Islet precursor cell (in vitro differentiated cells): ENCODE measurements at regions not wholly inside any gene's neighbourhood (a gene's known extent, or its start where the extent isn't known, plus 50 kb on each side); places are given as distances from the start of the nearest gene placed in this dataset.

Experiments used
- DNase-seq: peaks from one replicate; pipeline ENCODE4 v3.0.0-alpha.2; 2018

DNA sequence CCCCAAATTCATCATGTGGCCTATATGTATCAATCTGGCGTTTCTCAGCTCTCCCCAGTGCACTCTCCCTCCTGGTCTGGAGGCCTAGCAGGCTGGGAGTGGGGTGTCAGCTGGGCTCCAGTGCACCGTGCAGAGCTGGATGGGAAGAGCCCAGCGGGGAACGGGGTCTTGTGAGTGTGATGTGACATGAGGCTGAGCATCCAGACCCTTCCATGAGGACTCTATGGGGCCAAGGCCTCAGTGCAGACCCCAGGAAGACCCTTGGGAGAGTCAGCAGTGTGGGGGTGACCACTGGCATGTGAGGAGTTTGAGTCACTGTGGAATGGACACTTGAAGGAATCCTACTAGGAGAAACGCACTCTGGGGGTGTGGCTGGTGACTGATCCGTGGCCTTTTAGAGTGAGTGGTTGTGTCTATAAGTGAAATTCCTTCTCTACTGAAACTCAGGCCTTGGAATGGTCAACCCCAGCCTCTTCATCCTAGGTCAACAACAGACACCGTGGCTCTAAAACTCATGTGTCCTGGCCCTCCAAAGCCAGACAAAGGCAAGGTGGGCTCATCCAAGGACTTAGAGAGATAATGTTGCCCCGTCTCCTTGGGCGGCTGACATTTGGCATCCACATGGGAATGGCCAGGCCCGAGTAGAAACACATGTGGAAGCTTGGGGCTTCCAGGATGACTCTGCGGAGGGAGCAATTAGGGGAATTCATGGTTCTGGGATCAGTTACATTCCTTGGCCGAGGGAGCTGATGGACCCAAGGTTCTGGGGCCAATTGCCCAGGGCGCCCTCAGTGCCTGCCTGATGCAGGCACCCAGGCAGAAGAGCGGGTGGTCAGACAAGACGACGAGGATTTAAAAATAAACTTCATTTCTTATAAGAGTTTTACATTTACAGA lies 156.0 kb upstream of the TWIST2 start:
- DNase-seq = peak; percentile 45

DNA sequence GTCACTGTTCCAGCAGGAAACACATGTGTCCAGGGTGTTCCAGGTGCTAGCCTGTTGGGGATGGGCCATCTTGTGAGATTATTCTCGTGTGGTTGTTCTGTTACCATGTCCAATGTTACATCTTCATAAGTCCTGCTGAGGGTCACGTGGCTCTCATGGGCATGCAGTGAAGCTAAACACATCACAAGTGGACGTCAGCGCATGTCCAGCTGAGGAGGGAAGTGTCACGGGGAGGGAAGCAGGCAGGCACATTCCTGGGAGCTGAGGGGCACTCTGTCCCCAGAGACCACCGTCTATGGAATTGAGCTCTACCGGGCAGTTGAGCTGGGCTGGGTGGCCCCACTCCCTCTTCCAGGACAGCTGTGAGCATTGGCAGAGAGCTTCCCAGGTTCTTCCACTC lies 155.3 kb upstream of the TWIST2 start:
- peak; percentile 10 for DNase-seq

DNA sequence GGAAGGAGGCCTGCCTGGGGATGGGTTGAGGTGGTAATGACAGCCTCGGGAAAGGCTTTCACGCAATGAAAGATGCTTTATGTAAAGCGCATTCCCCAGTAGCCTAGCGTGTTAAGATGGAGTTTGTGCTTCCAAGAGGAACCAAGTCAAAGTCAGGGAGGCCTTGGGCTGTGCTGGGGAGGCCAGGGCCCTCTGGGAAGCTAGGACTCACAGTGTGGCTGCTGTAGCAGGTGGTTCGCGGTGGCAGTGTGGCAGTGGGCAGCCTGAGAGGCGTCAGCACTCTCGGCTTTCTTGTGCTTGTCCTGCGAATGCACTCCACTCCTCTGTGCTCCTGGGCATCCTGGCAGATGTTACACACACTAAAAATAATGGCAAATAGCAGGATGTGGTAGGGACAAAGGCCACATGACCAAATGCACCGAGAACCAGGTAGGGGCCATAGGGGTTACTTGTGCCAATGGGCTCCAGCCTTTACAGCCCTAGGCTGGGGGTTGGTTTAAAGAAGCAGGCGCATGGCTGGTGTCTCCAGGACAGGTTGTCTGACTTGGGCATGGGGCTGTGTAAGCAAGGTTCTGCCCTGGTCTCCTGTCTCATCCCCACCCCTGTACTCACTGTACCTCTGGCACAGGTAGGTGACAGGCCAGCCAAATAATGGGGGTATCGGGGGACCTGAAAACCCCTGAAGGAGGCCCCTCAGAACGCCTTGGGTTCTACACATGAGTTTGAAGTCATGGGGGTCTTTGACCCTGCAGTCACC lies 154.4 kb upstream of the TWIST2 start:
- peak; percentile 18 for DNase-seq

DNA sequence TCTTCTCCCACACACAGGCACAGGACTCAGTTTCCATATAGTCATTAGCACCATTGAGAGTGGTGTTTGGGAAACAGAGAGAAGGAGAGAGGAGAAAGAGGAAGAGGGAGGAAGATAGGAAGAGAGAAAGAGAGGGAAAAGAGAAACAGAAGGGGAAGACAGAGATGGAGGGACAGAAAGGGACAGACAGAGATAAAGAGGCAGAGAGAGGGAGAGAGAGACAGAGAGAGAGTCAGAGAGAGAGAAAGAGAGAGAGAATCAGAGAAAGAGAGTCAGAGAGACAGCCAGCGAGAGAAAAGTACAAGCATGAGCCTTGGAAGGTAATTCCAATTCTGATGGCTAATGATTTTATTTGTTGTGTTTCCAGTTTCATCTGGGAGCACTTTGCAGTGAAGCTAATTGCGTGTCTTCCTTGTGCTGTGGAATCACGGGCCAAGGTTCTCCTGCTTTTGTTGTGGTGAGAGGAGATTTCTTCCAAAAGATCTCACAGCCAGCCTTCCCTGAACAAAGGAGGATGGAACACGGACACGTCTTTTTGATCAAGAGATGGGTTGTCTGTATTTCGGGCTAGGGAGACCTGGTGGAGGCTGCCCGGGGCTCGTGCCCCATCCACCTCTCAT lies 153.6 kb upstream of the TWIST2 start:
- DNase-seq = peak; percentile 42

DNA sequence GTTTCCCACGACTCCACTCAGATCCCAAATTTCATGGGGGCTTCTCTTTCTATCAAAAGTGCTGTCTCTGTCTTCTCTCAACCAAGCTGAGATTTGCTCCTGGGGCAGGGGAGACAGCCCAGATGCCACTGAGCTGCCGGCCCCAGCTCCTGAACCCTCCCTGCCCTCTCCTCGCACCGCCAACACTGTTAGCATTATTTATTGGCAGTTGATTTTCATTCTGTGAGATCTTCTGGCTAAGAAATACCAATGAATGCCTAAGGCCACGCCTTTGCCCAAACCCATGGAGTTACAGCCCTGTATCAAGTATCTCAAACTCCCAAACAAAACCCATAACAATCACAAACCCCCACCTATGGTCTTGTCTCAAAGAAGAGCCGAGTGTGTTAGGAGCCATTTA lies 153.0 kb upstream of the TWIST2 start:
- no peak for DNase-seq

DNA sequence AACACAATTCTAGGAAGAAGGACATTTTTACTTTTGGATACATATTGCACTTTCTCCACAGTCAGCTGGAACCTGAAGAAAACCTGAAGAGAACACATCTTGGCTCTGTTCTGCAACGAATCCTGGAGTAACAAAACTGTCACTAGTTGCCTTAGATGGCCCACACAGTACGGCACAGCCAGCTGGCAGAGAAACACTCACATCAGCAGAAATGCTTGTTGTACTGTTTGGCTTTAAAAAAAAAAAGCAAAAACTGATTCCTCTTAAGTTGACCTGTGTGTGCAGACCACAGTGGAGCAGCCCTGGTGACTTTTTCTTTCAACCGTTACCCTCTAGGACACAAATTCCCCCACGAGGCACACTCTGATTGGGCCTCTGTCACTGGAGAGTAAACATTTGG lies 152.3 kb upstream of the TWIST2 start:
- peak; percentile 18 for DNase-seq

DNA sequence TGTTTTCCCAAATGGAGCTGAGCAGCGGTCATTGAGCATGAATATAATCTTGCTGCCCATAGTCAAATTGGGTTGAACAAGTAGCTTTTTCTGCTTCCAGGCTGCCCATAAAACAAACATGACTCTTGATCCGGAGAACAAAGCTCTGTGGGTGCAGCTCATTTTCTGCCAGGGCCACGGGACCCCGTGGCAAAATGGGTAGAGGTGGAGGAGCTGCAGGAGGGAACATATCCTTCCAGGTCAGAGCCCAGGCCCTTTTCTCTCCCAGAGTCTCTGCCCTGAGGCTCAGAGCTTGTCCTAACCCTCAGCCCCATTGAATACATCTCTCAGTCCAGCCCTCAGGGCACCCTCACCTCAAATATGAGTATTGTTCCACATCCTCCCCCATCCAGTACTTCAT lies 151.6 kb upstream of the TWIST2 start:
- DNase-seq = peak; percentile 12

DNA sequence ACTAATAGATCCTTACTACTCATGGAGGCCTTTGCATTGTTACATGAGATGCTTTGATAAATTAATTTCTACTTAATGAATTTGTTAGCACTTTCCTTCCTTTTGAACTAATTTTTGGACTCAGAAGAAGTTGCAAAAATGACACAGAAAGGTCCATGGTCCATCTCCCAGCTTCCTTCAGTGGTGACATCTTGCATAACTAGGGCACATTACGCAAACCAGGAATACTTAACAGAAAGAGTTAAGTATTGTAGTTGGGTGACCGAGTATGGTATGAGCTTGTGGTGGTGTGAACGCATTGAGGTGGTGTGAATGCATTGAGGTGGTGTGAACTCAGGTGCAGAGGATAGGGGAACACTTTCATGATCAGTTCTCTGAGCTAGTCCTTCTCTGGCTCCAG lies 151.1 kb upstream of the TWIST2 start:
- DNase-seq = peak; percentile 21

DNA sequence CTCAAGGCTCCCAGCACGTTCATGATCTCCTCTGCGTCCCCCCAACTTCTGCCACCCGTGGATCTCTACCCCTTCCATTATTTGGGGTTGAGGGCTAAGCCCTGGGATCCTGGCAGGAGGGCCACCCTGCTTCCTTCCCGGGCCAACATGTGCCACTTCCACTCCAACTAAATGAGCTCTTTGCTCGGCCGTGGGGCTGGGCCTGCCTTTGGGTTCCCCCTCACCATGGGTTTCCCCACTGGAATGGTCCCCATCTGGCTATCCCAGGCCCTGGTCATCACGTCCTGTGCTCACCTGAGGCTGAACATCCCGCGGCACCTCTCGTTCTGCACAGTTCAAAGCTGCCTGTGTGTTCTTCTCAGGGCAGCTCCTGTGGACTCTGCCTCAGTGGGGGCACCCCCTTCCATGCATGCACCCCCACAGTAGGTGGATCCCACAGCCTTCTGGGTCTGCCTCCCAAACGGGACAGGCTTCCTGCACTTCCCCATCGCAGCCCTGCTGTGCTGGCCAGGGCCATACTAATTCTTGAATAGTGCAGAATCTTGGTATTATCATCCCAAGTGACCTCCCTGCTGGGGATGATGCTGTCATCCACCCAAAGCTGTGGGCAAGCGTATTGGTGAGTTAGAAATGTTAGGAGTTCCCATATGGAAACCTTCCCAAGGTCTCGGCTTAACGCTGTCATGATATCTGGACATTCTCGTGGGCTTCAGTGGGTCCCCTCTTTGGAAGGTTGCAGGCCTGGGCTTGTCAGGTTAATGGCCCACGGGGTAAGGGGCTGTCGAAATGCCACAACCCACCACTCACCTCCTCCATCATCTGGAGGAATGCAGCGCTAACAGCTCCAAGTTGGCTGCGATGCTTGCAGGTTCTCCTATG lies 150.5 kb upstream of the TWIST2 start:
- DNase-seq = peak; percentile 42

DNA sequence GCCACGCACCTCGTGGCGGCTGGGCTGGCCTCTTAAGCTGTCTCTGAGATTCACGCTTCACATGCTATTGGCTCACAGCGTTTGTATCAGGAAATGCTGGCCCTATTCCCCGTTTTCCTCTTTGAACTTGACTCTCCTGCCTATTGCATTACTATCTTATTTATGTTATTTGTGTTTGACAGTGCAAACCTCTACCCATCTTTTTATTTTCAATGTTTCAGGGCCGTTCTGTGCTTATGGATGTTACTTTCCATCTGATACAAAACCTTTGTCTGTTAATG lies 149.9 kb upstream of the TWIST2 start:
- DNase-seq = no peak

DNA sequence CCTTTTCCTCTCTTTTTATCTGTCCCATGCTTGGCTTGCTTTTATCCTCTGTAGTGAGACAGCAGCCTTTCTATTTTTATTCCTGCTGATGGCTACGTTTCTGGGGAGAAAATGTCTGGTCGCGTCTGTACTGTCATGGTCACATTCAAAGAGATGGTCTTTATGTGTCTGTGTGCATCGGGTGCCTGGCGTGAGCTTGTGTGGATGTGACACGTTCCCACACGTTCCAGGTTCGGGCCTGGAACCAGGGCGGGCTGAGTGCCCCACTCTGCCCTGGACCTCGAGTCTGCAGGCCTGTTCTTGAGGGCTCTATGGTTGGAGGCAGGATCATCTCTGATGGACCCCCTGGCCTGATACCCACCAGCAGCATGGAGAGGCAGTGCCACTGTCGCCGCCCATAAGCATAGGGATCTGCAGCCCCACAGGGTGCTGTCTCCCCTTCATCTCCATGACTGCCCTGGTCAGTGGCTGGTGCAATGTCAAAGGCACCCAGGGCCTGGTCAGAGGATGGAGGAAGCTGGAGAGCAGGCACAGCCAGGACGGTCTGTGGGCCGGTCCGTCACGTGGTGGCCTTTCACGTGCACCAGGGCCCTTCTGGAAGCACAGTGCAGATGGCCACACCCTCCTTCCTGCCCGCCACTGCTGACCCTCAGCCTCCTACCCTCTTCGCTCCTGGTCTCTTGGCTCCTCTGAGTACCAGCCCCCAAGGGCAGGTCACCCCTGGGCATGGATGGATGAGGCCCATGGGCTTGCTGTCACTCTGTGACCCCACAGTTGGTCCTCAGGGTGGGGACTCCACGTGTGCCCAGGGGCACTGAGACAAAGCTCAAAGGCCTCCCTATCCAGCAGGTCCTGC lies 149.2 kb upstream of the TWIST2 start:
- DNase-seq = peak; percentile 40

DNA sequence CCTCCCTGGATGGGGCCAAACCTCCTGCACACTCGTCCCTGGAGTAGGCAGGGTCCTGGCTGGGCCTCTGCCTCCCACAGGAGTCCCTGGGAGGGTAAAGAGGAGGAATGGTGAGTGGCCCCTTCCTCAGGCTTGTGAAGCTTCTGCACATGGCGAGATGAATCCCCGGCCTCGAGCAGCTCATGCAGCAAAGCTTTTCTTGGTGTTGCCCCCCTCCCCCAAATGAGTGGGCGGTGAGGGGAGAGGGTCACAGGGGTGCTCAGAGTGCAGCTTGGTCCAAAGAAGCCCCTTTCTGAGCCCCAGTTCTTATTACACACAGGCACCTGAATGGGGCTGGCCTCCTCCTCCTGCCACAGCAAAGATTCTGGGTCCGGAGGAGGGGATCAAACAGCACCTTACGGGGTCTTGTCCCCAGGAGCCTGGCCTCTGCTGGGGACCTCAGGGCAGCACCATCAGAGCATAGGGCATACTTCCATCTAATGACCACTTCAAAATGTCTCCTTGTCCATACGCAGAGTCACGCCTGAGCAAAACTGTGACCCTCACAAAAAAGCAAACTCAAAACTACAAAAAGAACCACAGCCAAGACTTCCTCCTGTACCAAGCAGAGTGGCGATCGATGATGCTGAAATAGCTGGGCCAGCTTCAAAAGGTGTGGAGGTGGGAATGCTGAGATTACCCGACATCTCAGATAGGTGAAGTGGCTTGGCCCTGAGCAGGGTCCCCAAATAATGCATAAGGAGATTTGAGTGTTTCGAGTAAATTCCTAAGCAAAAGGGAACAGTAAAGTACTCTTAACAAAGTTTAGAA lies 148.4 kb upstream of the TWIST2 start:
- DNase-seq = peak; percentile 31

DNA sequence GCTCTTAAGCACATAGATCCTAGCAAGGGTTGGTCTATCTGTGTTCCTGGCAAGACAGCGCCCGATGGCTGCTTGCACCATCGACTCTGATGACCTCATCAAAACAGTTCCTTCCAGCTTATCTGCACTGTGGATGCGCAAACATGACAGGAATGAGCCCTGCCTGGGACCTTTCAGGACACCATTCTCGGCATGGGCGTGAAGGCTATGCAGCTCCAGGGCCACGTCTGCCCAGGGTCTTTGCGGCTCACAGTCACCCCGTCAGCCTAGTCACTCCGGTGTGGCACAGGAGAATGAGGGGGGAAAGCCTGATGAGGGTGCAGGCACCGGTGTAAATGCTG lies 147.8 kb upstream of the TWIST2 start:
- peak; percentile 78 for DNase-seq

DNA sequence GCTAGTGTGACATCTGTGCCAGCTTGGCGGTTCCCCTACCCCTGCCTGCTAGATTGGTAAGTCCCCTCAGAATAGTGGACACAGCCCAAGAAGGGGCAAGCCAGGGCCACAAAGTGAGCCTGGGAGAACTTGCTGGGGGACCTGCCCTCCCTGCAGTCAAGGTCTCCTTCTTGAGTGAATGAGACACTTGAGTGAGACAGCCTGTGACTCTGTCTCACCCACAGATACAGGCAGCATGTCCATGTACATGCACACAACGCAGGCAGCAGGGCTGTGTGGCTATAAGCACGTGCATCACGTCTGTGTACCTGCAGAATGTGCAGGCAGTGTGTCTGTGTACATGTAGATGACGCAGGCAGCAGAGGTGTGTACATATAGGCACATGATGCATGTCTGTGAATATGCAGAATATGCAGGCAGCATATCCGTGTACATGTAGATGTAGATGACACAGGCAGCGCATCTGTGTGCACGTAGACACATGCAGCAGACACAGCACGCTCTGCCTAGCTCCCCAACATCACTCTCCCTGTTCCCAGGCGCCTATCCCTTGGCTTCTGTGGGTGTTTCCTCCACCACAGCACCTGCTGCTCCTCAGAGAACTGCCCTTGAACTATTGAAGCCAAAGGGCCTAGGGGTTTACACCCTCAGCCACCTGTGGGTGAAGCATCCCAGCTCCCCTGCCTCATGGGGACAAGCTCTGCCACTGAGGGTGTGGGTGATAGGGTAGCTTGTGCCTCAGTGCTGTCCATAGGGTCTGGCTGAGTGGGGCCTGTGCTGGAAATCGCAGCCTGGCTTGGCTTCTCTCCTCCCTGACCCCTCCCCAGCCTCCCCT lies 147.2 kb upstream of the TWIST2 start:
- DNase-seq = peak; percentile 38

DNA sequence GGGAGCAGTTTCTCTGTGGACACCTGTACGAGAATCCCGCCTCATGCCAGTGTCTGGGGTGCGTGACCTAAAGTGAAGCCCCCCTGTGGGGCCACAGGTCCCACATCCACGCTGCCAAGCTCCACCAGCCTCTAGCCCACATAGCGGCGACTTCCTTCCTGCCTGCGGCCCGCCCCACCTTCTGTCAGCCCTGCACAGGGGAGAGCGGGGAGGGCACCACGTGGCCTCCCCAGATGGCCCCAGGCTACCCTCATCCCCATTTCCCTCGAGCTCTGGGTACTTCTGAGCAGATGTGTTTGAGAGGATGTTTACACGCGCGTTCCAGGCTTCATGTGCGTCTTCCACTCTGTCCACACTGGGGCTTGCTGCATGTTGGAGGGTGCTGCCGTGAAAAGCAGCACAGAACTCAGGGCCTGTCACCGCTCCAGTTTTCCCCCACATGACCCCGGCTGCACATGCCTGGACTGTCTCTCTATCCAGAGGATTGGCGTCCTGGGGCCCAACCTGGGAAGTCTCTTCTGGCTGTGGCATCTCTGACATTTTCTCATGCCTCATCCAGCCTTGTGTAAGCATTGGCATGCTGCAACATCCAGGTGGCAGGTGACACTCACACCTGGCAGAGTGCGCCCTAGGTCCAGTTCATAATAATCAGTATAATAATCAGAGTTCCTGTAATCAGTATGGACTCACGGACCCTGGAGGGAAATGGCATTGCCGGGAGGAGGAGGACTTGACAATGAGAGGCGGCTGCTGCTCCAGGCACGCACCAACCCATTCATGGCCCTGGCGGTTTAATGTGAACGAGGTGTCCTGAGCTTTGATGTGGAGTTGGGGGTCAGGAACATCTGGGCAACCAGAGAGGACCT lies 146.3 kb upstream of the TWIST2 start:
- DNase-seq = peak; percentile 42

DNA sequence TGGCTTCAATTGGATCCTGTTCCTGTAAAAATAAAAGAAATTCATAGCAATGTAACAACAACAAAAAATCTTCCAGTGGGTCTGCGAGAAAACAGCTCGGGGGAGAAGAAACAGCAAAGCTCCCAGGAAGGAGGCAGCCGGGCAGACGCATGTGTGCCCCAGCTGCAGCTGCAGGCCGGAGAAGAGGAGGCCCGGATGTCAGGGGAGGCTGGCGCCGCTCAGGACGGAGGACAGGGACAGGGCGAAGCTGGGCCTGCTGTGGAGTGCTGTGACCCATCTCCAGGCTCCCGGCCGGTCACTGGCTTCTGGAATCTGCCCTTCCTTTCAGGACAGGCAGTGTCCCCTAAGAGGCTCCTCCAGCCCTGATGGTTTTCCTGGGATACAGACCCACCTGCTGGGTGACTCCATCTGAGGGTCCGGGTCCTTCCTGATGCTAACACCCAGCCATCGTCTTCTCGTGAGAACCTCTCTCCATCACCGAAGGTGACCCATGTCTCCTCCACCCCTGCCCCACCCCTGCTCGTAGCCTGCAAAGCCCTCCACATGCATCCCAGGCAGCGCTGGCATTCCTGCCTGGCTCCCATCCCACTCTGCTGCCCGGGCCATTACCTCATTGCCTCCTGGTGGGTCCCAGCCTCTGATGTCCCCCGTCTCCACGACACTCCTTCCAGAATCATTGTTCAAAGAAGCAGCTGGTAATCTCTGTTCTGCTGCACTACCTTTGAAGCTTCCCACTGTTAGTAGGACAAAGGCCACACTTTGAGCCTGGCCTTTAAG lies 145.4 kb upstream of the TWIST2 start:
- peak; percentile 44 for DNase-seq

DNA sequence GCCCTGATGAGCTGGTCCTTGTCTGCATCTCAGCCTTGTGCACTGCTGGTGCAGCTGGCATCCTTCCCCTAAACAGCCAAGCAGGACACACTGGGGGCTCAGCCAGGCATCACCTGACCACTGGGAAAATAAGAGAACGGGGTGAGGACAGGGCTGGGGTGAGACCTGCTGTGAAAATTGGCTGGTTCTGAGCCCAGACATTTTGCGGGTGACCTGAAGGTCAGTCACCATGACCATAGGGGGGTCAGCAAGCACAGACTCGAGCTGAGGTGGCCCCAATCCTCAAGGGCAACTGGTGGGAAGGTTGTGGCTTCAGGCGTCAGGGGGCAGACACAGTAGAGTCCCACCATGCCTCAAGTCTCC lies 144.9 kb upstream of the TWIST2 start:
- DNase-seq = peak; percentile 22

DNA sequence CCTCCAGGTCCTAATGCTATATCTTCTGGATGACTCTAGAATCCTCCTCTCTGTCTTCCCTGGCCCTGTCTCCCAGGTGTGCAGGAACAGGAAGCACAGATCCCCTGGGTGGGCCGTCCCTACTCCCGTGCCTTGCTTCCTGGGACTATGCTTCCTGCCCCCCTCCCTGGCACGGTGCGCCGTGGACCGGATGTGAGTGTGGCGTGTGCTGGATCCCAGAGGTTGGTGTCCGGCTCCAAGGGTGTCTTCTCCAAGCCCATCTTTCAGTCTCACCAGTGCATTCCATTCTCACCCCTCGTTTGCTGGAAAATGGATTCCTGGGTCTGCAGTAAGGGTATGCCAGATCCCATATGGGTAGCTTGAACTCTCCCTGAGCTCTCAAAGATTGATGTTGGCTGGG lies 144.4 kb upstream of the TWIST2 start:
- DNase-seq = no peak
